IMR-90 (cell line): ENCODE measurements at regions not wholly inside any gene's neighbourhood (a gene's known extent, or its start where the extent isn't known, plus 50 kb on each side); places are given as distances from the start of the nearest gene placed in this dataset.

Experiments used
- ATAC-seq: fragments of 200-7000 bp; cut with Tn5 transposase; 2 replicates; pipeline ENCODE4 v1.9.1; 2020; ENCODE audit warnings: low read depth, mild to moderate bottlenecking, moderate library complexity
- BruUV-seq: library from RNA; stranded (reverse); fragments of 400-500 nt; replicated peaks from 2 replicates; lab custom pipeline; 2021; lab: Mats Ljungman, UMichigan
- CTCF ChIA-PET: fragments of 300-600 bp; formaldehyde crosslinking; extraction: SDS; loops from one replicate; lab custom pipeline; 2021; ENCODE audit warnings: antibody characterized with exemption; lab: Yijun Ruan, JAX
- POLR2A ChIA-PET: fragments of 300-600 bp; sonication (Branson Sonifier 250); formaldehyde crosslinking; loops from one replicate; lab custom pipeline; 2022; ENCODE audit warnings: antibody characterized with exemption; ENCODE audit not compliant: unreplicated experiment; lab: Charles Lee
- DNase-seq: peaks from one replicate; pipeline ENCODE4 v3.0.0; 2013
- H2AFZ ChIP-seq: replicated peaks from 2 replicates; pipeline ENCODE3; 2013; ENCODE audit warnings: low read length, mild to moderate bottlenecking; ENCODE audit not compliant: poor library complexity
- H2AK5ac ChIP-seq: 2 replicates; pipeline ENCODE4 v1.6.1; 2013; ENCODE audit warnings: low read depth, low read length, inconsistent platforms
- H2AK9ac ChIP-seq: replicated peaks from 2 replicates; pipeline ENCODE3; 2013; ENCODE audit warnings: mild to moderate bottlenecking, low read depth, low read length, moderate library complexity; ENCODE audit not compliant: poor library complexity
- H2BK120ac ChIP-seq: 2 replicates; pipeline ENCODE4 v1.6.1; 2013; ENCODE audit warnings: low read depth, low read length, inconsistent platforms
- H2BK15ac ChIP-seq: 3 replicates; pipeline ENCODE4 v1.6.1; 2013; ENCODE audit warnings: low read depth, low read length, inconsistent platforms
- H2BK20ac ChIP-seq: 2 replicates; pipeline ENCODE4 v1.6.1; 2013; ENCODE audit warnings: low read depth, mild to moderate bottlenecking, inconsistent platforms, low read length, moderate library complexity
- H2BK5ac ChIP-seq: 2 replicates; pipeline ENCODE4 v1.6.1; 2013; ENCODE audit warnings: mild to moderate bottlenecking, low read depth, low read length, inconsistent platforms; ENCODE audit not compliant: poor library complexity, severe bottlenecking
- H3K14ac ChIP-seq: replicated peaks from 2 replicates; pipeline ENCODE4 v1.6.1; 2013; ENCODE audit warnings: low read depth, low read length, inconsistent platforms
- H3K18ac ChIP-seq: 2 replicates; pipeline ENCODE4 v1.6.1; 2013; ENCODE audit warnings: low read depth, low read length, control low read depth
- H3K23ac ChIP-seq: 2 replicates; pipeline ENCODE4 v1.6.1; 2013; ENCODE audit warnings: low read depth, low read length, inconsistent platforms
- H3K27ac ChIP-seq: 2 replicates; pipeline ENCODE4 v1.5.1; 2013; ENCODE audit warnings: mild to moderate bottlenecking, control low read depth, low read length; ENCODE audit not compliant: insufficient read depth
- H3K27me3 ChIP-seq: 2 replicates; pipeline ENCODE4 v1.6.1; 2013; ENCODE audit warnings: low read length; ENCODE audit not compliant: control insufficient read depth, insufficient read depth
- H3K36me3 ChIP-seq: 2 replicates; pipeline ENCODE4 v1.6.1; 2013; ENCODE audit warnings: low read length, mixed read lengths; ENCODE audit not compliant: control insufficient read depth, insufficient read depth
- H3K4ac ChIP-seq: 2 replicates; pipeline ENCODE4 v1.6.1; 2013; ENCODE audit warnings: low read depth, low read length, inconsistent platforms
- H3K4me1 ChIP-seq: 2 replicates; pipeline ENCODE4 v1.6.1; 2013; ENCODE audit warnings: low read length, mixed read lengths; ENCODE audit not compliant: control insufficient read depth, insufficient read depth
- H3K4me2 ChIP-seq: 2 replicates; pipeline ENCODE4 v1.6.1; 2013; ENCODE audit warnings: low read depth, mild to moderate bottlenecking, control low read depth, low read length, moderate library complexity
- H3K4me3 ChIP-seq: 2 replicates; pipeline ENCODE4 v1.5.1; 2013; ENCODE audit warnings: low read depth, mild to moderate bottlenecking, control low read depth, low read length, moderate library complexity; ENCODE audit not compliant: insufficient read depth
- H3K56ac ChIP-seq: 2 replicates; pipeline ENCODE4 v1.6.1; 2013; ENCODE audit warnings: low read length, inconsistent platforms; ENCODE audit not compliant: insufficient read depth; ENCODE audit errors: extremely low read depth
- H3K79me1 ChIP-seq, 2 experiments: 2 replicates each; pipeline ENCODE4 v1.6.1; 2013; ENCODE audit warnings: low read length in 2 of 2, inconsistent platforms in 1 of 2, low read depth in 1 of 2
- H3K9ac ChIP-seq: 2 replicates; pipeline ENCODE4 v1.6.1; 2013; ENCODE audit warnings: low read depth, low read length, control low read depth
- H3K9me1 ChIP-seq: 2 replicates; pipeline ENCODE4 v1.6.1; 2013; ENCODE audit warnings: low read length, inconsistent platforms; ENCODE audit not compliant: insufficient read depth
- H3K9me3 ChIP-seq: 2 replicates; pipeline ENCODE4 v1.6.1; 2013; ENCODE audit warnings: low read length; ENCODE audit not compliant: control insufficient read depth, insufficient read depth
- H4K20me1 ChIP-seq: 2 replicates; pipeline ENCODE4 v1.6.1; 2013; ENCODE audit warnings: low read length, inconsistent platforms; ENCODE audit not compliant: insufficient read depth
- H4K5ac ChIP-seq: 2 replicates; pipeline ENCODE4 v1.6.1; 2013; ENCODE audit warnings: mild to moderate bottlenecking, low read depth, low read length, control low read depth
- H4K8ac ChIP-seq, 2 experiments: 2 replicates each; pipeline ENCODE4 v1.6.1; 2013; ENCODE audit warnings: low read depth in 2 of 2, low read length in 2 of 2, control low read depth in 1 of 2, inconsistent platforms in 1 of 2
- H4K91ac ChIP-seq: 2 replicates; pipeline ENCODE4 v1.6.1; 2013; ENCODE audit warnings: low read depth, low read length, inconsistent platforms; ENCODE audit not compliant: insufficient read depth
- BHLHE40 ChIP-seq: fragments of 150-350 bp; IDR thresholded peaks from 2 replicates; pipeline ENCODE4 v1.6.1; 2016; ENCODE audit warnings: mild to moderate bottlenecking, low read depth, low read length
- CEBPB ChIP-seq: IDR thresholded peaks from 2 replicates; pipeline ENCODE4 v1.6.1; 2012; ENCODE audit warnings: low read depth, low read length, improper control_type of control experiment
- WGBS, 2 experiments: methylation state at CpG; one replicate each; pipeline versions ENCODE4 v1.1.5 to v1.1.7; 2013; ENCODE audit warnings: missing lambda C conversion rate in 2 of 2; ENCODE audit not compliant: insufficient read length in 1 of 2; ENCODE audit errors: extremely low coverage in 2 of 2; 5-methylcytosine and 5-hydroxymethylcytosine counted together
- dilution Hi-C: fragments of 300-500 bp; cut with HindIII; formaldehyde crosslinking; loops from one replicate; pipeline ENCODE4 v1.14.3; 2018; ENCODE audit warnings: low sequenced_read_pairs; ENCODE audit not compliant: unreplicated experiment
- in situ Hi-C: fragments of 300-500 bp; cut with MboI; formaldehyde crosslinking; loops from 3 replicates; pipeline ENCODE4 v1.14.3; 2019; ENCODE audit warnings: low sequenced_read_pairs, inconsistent platforms, mixed read lengths
- intact Hi-C: fragments of 100-400 bp; cut with micrococcal nuclease; formaldehyde crosslinking; loops from 2 replicates; pipeline ENCODE4 v1.10.0; 2022

DNA sequence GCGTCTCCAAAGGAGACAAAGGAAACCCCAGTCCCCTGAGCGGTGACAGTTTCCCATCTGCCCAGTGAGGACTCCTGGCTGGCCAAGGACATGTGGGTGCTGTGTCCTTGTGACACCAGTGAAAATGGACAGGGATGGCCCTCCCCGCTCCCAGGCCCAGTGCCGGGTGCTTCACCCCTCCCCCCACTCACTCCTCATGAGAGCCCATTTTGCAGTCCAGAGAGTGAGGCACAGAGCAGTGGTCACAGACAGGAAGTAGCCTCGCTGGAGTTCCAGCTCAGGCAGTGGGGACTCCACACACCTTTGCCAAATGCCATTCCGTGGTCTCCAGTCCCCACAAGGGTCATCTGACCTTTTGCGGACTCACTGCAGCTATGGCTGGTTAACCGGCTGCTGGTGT, 642.9 kb downstream of the PTPRU start:
- BruUV-seq: no TSS peak
- Histone ChIP-seq H3K9me1 (no peaks in the 10 kb centered on the region), H2BK5ac (no peak overlapping the region), H4K8ac (no peak overlapping the region), H3K14ac (no peak overlapping the region), H2BK120ac (no peak overlapping the region), H3K4me3 (no peak overlapping the region), H3K9ac (no peak overlapping the region), H3K27ac (no peak overlapping the region), H2AK5ac (no peak overlapping the region), H3K18ac (no peak overlapping the region), H4K91ac (no peak overlapping the region), H3K9me3 (no peaks in the 10 kb centered on the region), H2AK9ac (no peak overlapping the region), H2BK20ac (no peak overlapping the region), H3K4me1 (no peaks in the 10 kb centered on the region), H3K23ac (no peak overlapping the region), H3K36me3 (no peaks in the 10 kb centered on the region), H2AFZ (no peak overlapping the region), H3K79me1 (no peaks in the 10 kb centered on the region), H3K56ac (no peak overlapping the region), H2BK15ac (no peak overlapping the region), H4K20me1 (no peaks in the 10 kb centered on the region), H3K4ac (no peak overlapping the region), H4K5ac (no peak overlapping the region), H3K4me2 (no peak overlapping the region), H3K27me3 (no peaks in the 10 kb centered on the region; the same call in 1 of the 2 replicates)
- ChIA-PET CTCF (no interaction called here), POLR2A (no interaction called here)
- WGBS, 2 experiments: 0% methylated on average over 1 of the region's 8 CpGs; no CpG with 5 or more reads in 1 of the 2 experiments
- TF ChIP-seq BHLHE40: no peak
- TF ChIP-seq CEBPB: no peak
- dilution Hi-C loops: no loop called here
- DNase-seq (no peak), ATAC-seq (no peak)
- in situ Hi-C loops: no loop called here
- intact Hi-C loops: no loop called here
